Lower leg skin (tissue), 3 donors: ENCODE measurements at regions not wholly inside any gene's neighbourhood (a gene's known extent, or its start where the extent isn't known, plus 50 kb on each side); places are given as distances from the start of the nearest gene placed in this dataset.

Experiments used
- POLR2A ChIP-seq, 2 donors: fragments of 450-650 bp; IDR thresholded peaks; one replicate each; pipeline ENCODE4 v1.6.1; 2016 to 2017; ENCODE audit warnings: antibody characterized with exemption in 2 of 2, mild to moderate bottlenecking in 1 of 2, moderate library complexity in 1 of 2
- TF ChIP-seq, protein P1 (sequence below), 3 donors: fragments of 450-650 bp; IDR thresholded peaks; one replicate each; pipeline ENCODE4 v1.5.1; 2016; ENCODE audit warnings: antibody characterized with exemption in 3 of 3, mild to moderate bottlenecking in 3 of 3, moderate library complexity in 2 of 3

- TF ChIP-seq, protein P1, sequence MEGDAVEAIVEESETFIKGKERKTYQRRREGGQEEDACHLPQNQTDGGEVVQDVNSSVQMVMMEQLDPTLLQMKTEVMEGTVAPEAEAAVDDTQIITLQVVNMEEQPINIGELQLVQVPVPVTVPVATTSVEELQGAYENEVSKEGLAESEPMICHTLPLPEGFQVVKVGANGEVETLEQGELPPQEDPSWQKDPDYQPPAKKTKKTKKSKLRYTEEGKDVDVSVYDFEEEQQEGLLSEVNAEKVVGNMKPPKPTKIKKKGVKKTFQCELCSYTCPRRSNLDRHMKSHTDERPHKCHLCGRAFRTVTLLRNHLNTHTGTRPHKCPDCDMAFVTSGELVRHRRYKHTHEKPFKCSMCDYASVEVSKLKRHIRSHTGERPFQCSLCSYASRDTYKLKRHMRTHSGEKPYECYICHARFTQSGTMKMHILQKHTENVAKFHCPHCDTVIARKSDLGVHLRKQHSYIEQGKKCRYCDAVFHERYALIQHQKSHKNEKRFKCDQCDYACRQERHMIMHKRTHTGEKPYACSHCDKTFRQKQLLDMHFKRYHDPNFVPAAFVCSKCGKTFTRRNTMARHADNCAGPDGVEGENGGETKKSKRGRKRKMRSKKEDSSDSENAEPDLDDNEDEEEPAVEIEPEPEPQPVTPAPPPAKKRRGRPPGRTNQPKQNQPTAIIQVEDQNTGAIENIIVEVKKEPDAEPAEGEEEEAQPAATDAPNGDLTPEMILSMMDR (IDR thresholded peaks at IDR 0.05): no peak
- TF ChIP-seq POLR2A (IDR thresholded peaks at IDR 0.05): no peak
These were observed 927.3 kb upstream of the EPHA6 start for GRCh38 chr3:95887114-95887513.
